GM12878 (cell line): ENCODE measurements at regions not wholly inside any gene's neighbourhood (a gene's known extent, or its start where the extent isn't known, plus 50 kb on each side); places are given as distances from the start of the nearest gene placed in this dataset.

Experiments used
- ATAC-seq: fragments of 200-7000 bp; cut with Tn5 transposase; 3 replicates; pipeline ENCODE4 v1.9.1; 2020; ENCODE audit warnings: mild to moderate bottlenecking, moderate library complexity
- BruUV-seq: library from RNA; stranded (reverse); fragments of 400-500 nt; replicated peaks from 2 replicates; lab custom pipeline; 2021; lab: Mats Ljungman, UMichigan
- CTCF ChIA-PET: fragments of 300-600 bp; sonication (Branson Sonifier 250); formaldehyde crosslinking; extraction: SDS; loops from one replicate; lab custom pipeline; 2021; ENCODE audit warnings: inconsistent platforms; lab: Yijun Ruan, JAX
- POLR2A ChIA-PET: fragments of 350-600 bp; formaldehyde crosslinking; extraction: SDS; loops from one replicate; lab custom pipeline; 2021; ENCODE audit warnings: inconsistent platforms; lab: Charles Lee
- RAD21 ChIA-PET: fragments of 300-600 bp; sonication (Branson Sonifier 250); formaldehyde crosslinking; loops from one replicate; lab custom pipeline; 2023; ENCODE audit warnings: antibody characterized with exemption; ENCODE audit not compliant: unreplicated experiment; lab: Charles Lee
- SMC1A ChIA-PET: fragments of 300-600 bp; sonication (Branson Sonifier 250); formaldehyde crosslinking; loops from one replicate; lab custom pipeline; 2023; ENCODE audit not compliant: unreplicated experiment, uncharacterized antibody; lab: Charles Lee
- DNase-seq: peaks from one replicate; pipeline ENCODE4 v3.0.0-alpha.2; 2011; ENCODE audit warnings: low read depth, low spot score
- FAIRE-seq: peaks from 3 replicates; lab custom pipeline; 2011; peaks lifted over from hg19 to GRCh38; lab: Jason Lieb, UNC
- H2AFZ ChIP-seq: 2 replicates; pipeline ENCODE4 v1.6.0; 2011; ENCODE audit warnings: low read depth, low read length, control low read depth; ENCODE audit not compliant: control insufficient read depth
- H3K27ac ChIP-seq: 2 replicates; pipeline ENCODE4 v1.5.1; 2011; ENCODE audit warnings: control low read depth; ENCODE audit not compliant: control insufficient read depth, insufficient read depth
- H3K27me3 ChIP-seq, 2 experiments: replicated peaks in 1 of 2; 2 replicates each; pipeline versions ENCODE4 v1.6.0 to v1.6.1; 2011; ENCODE audit warnings: low read length in 1 of 2; ENCODE audit not compliant: control insufficient read depth in 2 of 2, insufficient read depth in 2 of 2
- H3K36me3 ChIP-seq, 2 experiments: 2 replicates each; pipeline ENCODE4 v1.5.1; 2011; ENCODE audit warnings: low read length in 1 of 2; ENCODE audit not compliant: control insufficient read depth in 2 of 2, insufficient read depth in 2 of 2
- H3K4me1 ChIP-seq: 2 replicates; pipeline ENCODE4 v1.6.1; 2011; ENCODE audit warnings: mild to moderate bottlenecking, low read length, moderate library complexity, mixed read lengths; ENCODE audit not compliant: control insufficient read depth, insufficient read depth
- H3K4me2 ChIP-seq: 2 replicates; pipeline ENCODE4 v1.6.0; 2011; ENCODE audit warnings: control low read depth; ENCODE audit not compliant: control insufficient read depth, insufficient read depth
- H3K4me3 ChIP-seq: fragments of 200-600 bp; sonication (generic); 2 replicates; pipeline ENCODE4 v1.5.1; 2016
- H3K79me2 ChIP-seq: 2 replicates; pipeline ENCODE4 v1.6.0; 2011; ENCODE audit warnings: low read length; ENCODE audit not compliant: control insufficient read depth, insufficient read depth
- H3K9ac ChIP-seq: 2 replicates; pipeline ENCODE4 v1.8.0; 2011; ENCODE audit warnings: low read length, control low read depth, mixed read lengths; ENCODE audit not compliant: control insufficient read depth, insufficient read depth
- H3K9me3 ChIP-seq: replicated peaks from 3 replicates; pipeline ENCODE4 v1.5.1; 2011; ENCODE audit warnings: mild to moderate bottlenecking, low read length; ENCODE audit not compliant: control insufficient read depth, insufficient read depth
- H4K20me1 ChIP-seq: 2 replicates; pipeline ENCODE4 v1.6.0; 2011; ENCODE audit not compliant: control insufficient read depth, insufficient read depth
- DPF2 ChIP-seq: fragments of 450-650 bp; IDR thresholded peaks from 2 replicates; pipeline ENCODE4 v1.6.1; 2017; ENCODE audit warnings: mild to moderate bottlenecking
- KAT2A ChIP-seq: conservative IDR thresholded peaks from 2 replicates; pipeline ENCODE4 v1.6.1; 2011; ENCODE audit warnings: low read depth, low read length; ENCODE audit not compliant: control insufficient read depth
- RELA ChIP-seq: fragments of 450-650 bp; IDR thresholded peaks from 2 replicates; pipeline ENCODE4 v1.8.0; 2014; ENCODE audit warnings: borderline replicate concordance; ENCODE audit not compliant: partially characterized antibody
- SUPT20H ChIP-seq: IDR thresholded peaks from 2 replicates; pipeline ENCODE4 v1.6.1; 2011; ENCODE audit warnings: low read depth, mild to moderate bottlenecking, low read length, moderate library complexity, borderline replicate concordance; ENCODE audit not compliant: control insufficient read depth
- ZNF384 ChIP-seq: IDR thresholded peaks from 2 replicates; pipeline ENCODE4 v1.6.1; 2012; ENCODE audit warnings: low read depth, mild to moderate bottlenecking, low read length, improper control_type of control experiment, borderline replicate concordance
- ZNF592 ChIP-seq: fragments of 450-650 bp; IDR thresholded peaks from 2 replicates; pipeline ENCODE4 v1.6.1; 2017; ENCODE audit warnings: mild to moderate bottlenecking, moderate library complexity
- WGBS: methylation state at CpG from one replicate; pipeline ENCODE4 v1.1.6; 2016; ENCODE audit warnings: low lambda C conversion rate; ENCODE audit not compliant: insufficient replicate concordance, insufficient coverage; ENCODE audit errors: missing lambda C conversion rate; 5-methylcytosine and 5-hydroxymethylcytosine counted together
- in situ Hi-C: fragments of 300-500 bp; cut with MboI; formaldehyde crosslinking; loops from 9 replicates; pipeline ENCODE4 v1.14.3; 2018; ENCODE audit warnings: mixed read lengths
- intact Hi-C: fragments of 100-400 bp; cut with micrococcal nuclease; formaldehyde crosslinking; loops from one replicate; pipeline ENCODE4 v1.14.2; 2022; ENCODE audit not compliant: unreplicated experiment

- no peaks in the 10 kb centered on the region for H3K9me3 ChIP-seq
- RAD21 ChIA-PET = no interaction called here
- no peaks in the 10 kb centered on the region for H3K36me3 ChIP-seq
- H3K4me3 ChIP-seq = no peak overlapping the region
- POLR2A ChIA-PET = no interaction called here
- no peak overlapping the region for H3K27ac ChIP-seq
- no peak for FAIRE-seq
- H3K9ac ChIP-seq = no peak overlapping the region
- H3K4me1 ChIP-seq = no peaks in the 10 kb centered on the region
- CTCF ChIA-PET = no interaction called here
- in situ Hi-C loops (no loop called here), intact Hi-C loops (no loop called here)
- BruUV-seq = no TSS peak
- no peak for DNase-seq
- no peak overlapping the region for H3K4me2 ChIP-seq
- TF ChIP-seq DPF2 = no peak
- TF ChIP-seq ZNF592 = no peak
- TF ChIP-seq RELA = no peak
- no peak for TF ChIP-seq KAT2A
- TF ChIP-seq ZNF384 = no peak
- no peak for TF ChIP-seq SUPT20H
- no peaks in the 10 kb centered on the region for H4K20me1 ChIP-seq
- 22% methylated on average over 2 of the region's 2 CpGs for WGBS
- SMC1A ChIA-PET = no interaction called here
- H2AFZ ChIP-seq = no peak overlapping the region
- ATAC-seq = no peak
- no peaks in the 10 kb centered on the region for H3K79me2 ChIP-seq
- H3K27me3 ChIP-seq = no peaks in the 10 kb centered on the region
Measured at GRCh38 chr7:16007911-16008310, 321.4 kb upstream of the MEOX2 start.
